ENCODE measurements at regions not wholly inside any gene's neighbourhood (a gene's known extent, or its start where the extent isn't known, plus 50 kb on each side); places are given as distances from the start of the nearest gene placed in this dataset.

- no peak for DNase-seq
- Mint-ChIP-seq H3K4me1 (ENCODE audit: low read depth) (no peaks in the 10 kb centered on the region), H3K36me3 (ENCODE audit: low read depth) (no peaks in the 10 kb centered on the region), H3K4me3 (no peak overlapping the region), H3K27me3 (ENCODE audit: low read depth) (peaks cover 4% of the 10 kb centered on the region), H3K9me3 (no peaks in the 10 kb centered on the region), H3K27ac (no peak overlapping the region)
- CTCF ChIA-PET = no interaction called here
- intact Hi-C loops (cut with micrococcal nuclease) = no loop called here
These were observed 297.7 kb upstream of the RAB6C start for GRCh38 chr2:129681788-129682187.

- no peak overlapping the region for H3K4me3 Mint-ChIP-seq
- no peak for DNase-seq
- intact Hi-C loops (cut with micrococcal nuclease) = no loop called here
- CTCF ChIA-PET = no interaction called here
- H3K9me3 Mint-ChIP-seq = no peaks in the 10 kb centered on the region
- no peaks in the 10 kb centered on the region for H3K4me1 Mint-ChIP-seq (ENCODE audit: low read depth)
- H3K27ac Mint-ChIP-seq = no peak overlapping the region
- peaks cover 8% of the 10 kb centered on the region for H3K27me3 Mint-ChIP-seq (ENCODE audit: low read depth)
- H3K36me3 Mint-ChIP-seq (ENCODE audit: low read depth) = peaks cover 2% of the 10 kb centered on the region
These were observed 289.6 kb upstream of the RAB6C start for GRCh38 chr2:129689653-129690448.

- Mint-ChIP-seq H3K27me3 (ENCODE audit: low read depth) (peaks cover 2% of the 10 kb centered on the region), H3K4me1 (ENCODE audit: low read depth) (no peaks in the 10 kb centered on the region), H3K36me3 (ENCODE audit: low read depth) (no peaks in the 10 kb centered on the region), H3K4me3 (no peak overlapping the region), H3K9me3 (no peaks in the 10 kb centered on the region), H3K27ac (no peak overlapping the region)
- no peak for DNase-seq
- intact Hi-C loops (cut with micrococcal nuclease) = no loop called here
- CTCF ChIA-PET = no interaction called here
These were observed 284.0 kb upstream of the RAB6C start for GRCh38 chr2:129695496-129695895.

GRCh38 chr2:129698593-129698992 is 280.9 kb upstream of the RAB6C start:
- intact Hi-C loops (cut with micrococcal nuclease) = no loop called here
- CTCF ChIA-PET = no interaction called here
- Mint-ChIP-seq H3K27ac (no peak overlapping the region), H3K36me3 (ENCODE audit: low read depth) (no peaks in the 10 kb centered on the region), H3K4me1 (ENCODE audit: low read depth) (no peaks in the 10 kb centered on the region), H3K27me3 (ENCODE audit: low read depth) (peaks cover 2% of the 10 kb centered on the region), H3K9me3 (no peaks in the 10 kb centered on the region), H3K4me3 (no peak overlapping the region)
- DNase-seq = no peak

GRCh38 chr2:129699781-129700573 is 279.5 kb upstream of the RAB6C start:
- Mint-ChIP-seq H3K27ac (no peak overlapping the region), H3K4me1 (ENCODE audit: low read depth) (no peaks in the 10 kb centered on the region), H3K36me3 (ENCODE audit: low read depth) (no peaks in the 10 kb centered on the region), H3K9me3 (no peaks in the 10 kb centered on the region), H3K4me3 (no peak overlapping the region), H3K27me3 (ENCODE audit: low read depth) (peaks cover 6% of the 10 kb centered on the region)
- no peak for DNase-seq
- CTCF ChIA-PET = no interaction called here
- intact Hi-C loops (cut with micrococcal nuclease) = no loop called here

- H3K9me3 Mint-ChIP-seq = no peaks in the 10 kb centered on the region
- no peak overlapping the region for H3K4me3 Mint-ChIP-seq
- H3K36me3 Mint-ChIP-seq (ENCODE audit: low read depth) = no peaks in the 10 kb centered on the region
- CTCF ChIA-PET = no interaction called here
- intact Hi-C loops (cut with micrococcal nuclease) = no loop called here
- H3K27ac Mint-ChIP-seq = no peak overlapping the region
- DNase-seq = no peak
- H3K27me3 Mint-ChIP-seq (ENCODE audit: low read depth) = peaks cover 6% of the 10 kb centered on the region
- no peaks in the 10 kb centered on the region for H3K4me1 Mint-ChIP-seq (ENCODE audit: low read depth)
These were observed 276.9 kb upstream of the RAB6C start for GRCh38 chr2:129702416-129703176.

- Mint-ChIP-seq H3K4me3 (no peak overlapping the region), H3K27ac (no peak overlapping the region), H3K27me3 (ENCODE audit: low read depth) (peaks cover 6% of the 10 kb centered on the region), H3K4me1 (ENCODE audit: low read depth) (no peaks in the 10 kb centered on the region), H3K9me3 (no peaks in the 10 kb centered on the region), H3K36me3 (ENCODE audit: low read depth) (no peaks in the 10 kb centered on the region)
- DNase-seq = no peak
- CTCF ChIA-PET = no interaction called here
- intact Hi-C loops (cut with micrococcal nuclease) = no loop called here
These were observed 274.4 kb upstream of the RAB6C start for GRCh38 chr2:129705085-129705484.

- no peaks in the 10 kb centered on the region for H3K9me3 Mint-ChIP-seq
- H3K4me1 Mint-ChIP-seq (ENCODE audit: low read depth) = no peaks in the 10 kb centered on the region
- no peak for DNase-seq
- CTCF ChIA-PET = no interaction called here
- H3K36me3 Mint-ChIP-seq (ENCODE audit: low read depth) = no peaks in the 10 kb centered on the region
- no peak overlapping the region for H3K27ac Mint-ChIP-seq
- no peak overlapping the region for H3K4me3 Mint-ChIP-seq
- intact Hi-C loops (cut with micrococcal nuclease) = no loop called here
- H3K27me3 Mint-ChIP-seq (ENCODE audit: low read depth) = peaks cover 6% of the 10 kb centered on the region
These were observed 271.7 kb upstream of the RAB6C start for GRCh38 chr2:129707800-129708199.

- no peaks in the 10 kb centered on the region for H3K9me3 Mint-ChIP-seq
These were observed 271.1 kb upstream of the RAB6C start for GRCh38 chr2:129708221-129708967.

GRCh38 chr2:129709001-129709955 is 270.2 kb upstream of the RAB6C start:
- DNase-seq = no peak
- Mint-ChIP-seq H3K4me1 (ENCODE audit: low read depth) (no peaks in the 10 kb centered on the region), H3K27me3 (ENCODE audit: low read depth) (peaks cover 6% of the 10 kb centered on the region), H3K9me3 (no peaks in the 10 kb centered on the region), H3K36me3 (ENCODE audit: low read depth) (no peaks in the 10 kb centered on the region), H3K4me3 (no peak overlapping the region), H3K27ac (no peak overlapping the region)
- CTCF ChIA-PET = no interaction called here
- intact Hi-C loops (cut with micrococcal nuclease) = no loop called here

More at GRCh38 chr2:129708221-129708967, 271.1 kb upstream of the RAB6C start:
- no peaks in the 10 kb centered on the region for H3K36me3 Mint-ChIP-seq (ENCODE audit: low read depth)
- H3K4me3 Mint-ChIP-seq = no peak overlapping the region
- CTCF ChIA-PET = no interaction called here
- no peak overlapping the region for H3K27ac Mint-ChIP-seq
- intact Hi-C loops (cut with micrococcal nuclease) = no loop called here
- H3K27me3 Mint-ChIP-seq (ENCODE audit: low read depth) = peaks cover 6% of the 10 kb centered on the region
- no peaks in the 10 kb centered on the region for H3K4me1 Mint-ChIP-seq (ENCODE audit: low read depth)
- no peak for DNase-seq

- DNase-seq = no peak
- no peaks in the 10 kb centered on the region for H3K4me1 Mint-ChIP-seq (ENCODE audit: low read depth)
- H3K9me3 Mint-ChIP-seq = no peaks in the 10 kb centered on the region
- no peak overlapping the region for H3K27ac Mint-ChIP-seq
- H3K36me3 Mint-ChIP-seq (ENCODE audit: low read depth) = no peaks in the 10 kb centered on the region
- no peaks in the 10 kb centered on the region for H3K27me3 Mint-ChIP-seq (ENCODE audit: low read depth)
- CTCF ChIA-PET = no interaction called here
- H3K4me3 Mint-ChIP-seq = no peak overlapping the region
- intact Hi-C loops (cut with micrococcal nuclease) = no loop called here
These were observed 269.4 kb upstream of the RAB6C start for GRCh38 chr2:129709956-129710598.

All from activated naive CD4-positive, alpha-beta T cell treated with anti-CD3 and anti-CD28 coated beads for 36 hours (primary cell).